ENCODE measurements at regions not wholly inside any gene's neighbourhood (a gene's known extent, or its start where the extent isn't known, plus 50 kb on each side); places are given as distances from the start of the nearest gene placed in this dataset.

DNA sequence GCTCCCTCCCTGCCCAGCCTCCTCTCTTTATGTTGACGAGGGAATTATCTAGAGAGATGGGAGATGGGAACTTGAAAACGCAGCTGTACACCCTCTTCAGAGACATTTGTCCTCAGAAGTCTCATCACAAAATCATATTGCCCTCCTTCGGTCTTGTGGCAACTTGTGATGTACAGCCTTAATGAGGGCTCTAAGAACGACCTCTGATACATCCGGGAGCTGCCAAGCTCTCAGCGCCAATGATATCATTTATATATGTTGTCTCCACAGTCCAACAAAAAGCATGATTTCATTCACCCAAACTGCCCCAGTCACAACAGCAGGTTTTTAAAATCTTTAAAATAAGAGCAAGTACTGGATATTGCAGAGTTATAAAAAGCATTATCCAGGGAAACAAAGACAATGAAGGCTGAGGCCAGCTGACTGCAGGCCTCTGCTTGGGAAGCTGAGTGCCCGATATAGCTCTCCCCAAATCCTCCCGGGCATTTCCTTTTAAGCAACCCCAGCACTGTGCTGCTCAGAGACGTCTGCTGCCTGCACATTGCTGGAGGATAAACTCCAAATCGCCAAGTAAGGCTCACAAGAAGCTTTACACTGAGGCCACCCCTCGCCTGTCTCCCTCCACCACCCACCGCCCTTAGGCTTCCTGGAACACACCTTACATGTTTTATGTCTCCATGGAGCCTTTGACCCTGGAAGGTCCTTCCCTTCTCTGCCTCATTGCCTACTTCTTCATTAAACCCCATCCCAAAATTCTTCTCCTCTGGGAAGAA is 236.1 kb downstream of the C1orf94 start:
- TF ChIP-seq, protein P1, sequence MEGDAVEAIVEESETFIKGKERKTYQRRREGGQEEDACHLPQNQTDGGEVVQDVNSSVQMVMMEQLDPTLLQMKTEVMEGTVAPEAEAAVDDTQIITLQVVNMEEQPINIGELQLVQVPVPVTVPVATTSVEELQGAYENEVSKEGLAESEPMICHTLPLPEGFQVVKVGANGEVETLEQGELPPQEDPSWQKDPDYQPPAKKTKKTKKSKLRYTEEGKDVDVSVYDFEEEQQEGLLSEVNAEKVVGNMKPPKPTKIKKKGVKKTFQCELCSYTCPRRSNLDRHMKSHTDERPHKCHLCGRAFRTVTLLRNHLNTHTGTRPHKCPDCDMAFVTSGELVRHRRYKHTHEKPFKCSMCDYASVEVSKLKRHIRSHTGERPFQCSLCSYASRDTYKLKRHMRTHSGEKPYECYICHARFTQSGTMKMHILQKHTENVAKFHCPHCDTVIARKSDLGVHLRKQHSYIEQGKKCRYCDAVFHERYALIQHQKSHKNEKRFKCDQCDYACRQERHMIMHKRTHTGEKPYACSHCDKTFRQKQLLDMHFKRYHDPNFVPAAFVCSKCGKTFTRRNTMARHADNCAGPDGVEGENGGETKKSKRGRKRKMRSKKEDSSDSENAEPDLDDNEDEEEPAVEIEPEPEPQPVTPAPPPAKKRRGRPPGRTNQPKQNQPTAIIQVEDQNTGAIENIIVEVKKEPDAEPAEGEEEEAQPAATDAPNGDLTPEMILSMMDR (IDR thresholded peaks at IDR 0.05), result no peak
- no peak for TF ChIP-seq POLR2A (IDR thresholded peaks at IDR 0.05)

All from right lobe of liver (tissue), 4 donors.